ENCODE measurements at regions not wholly inside any gene's neighbourhood (a gene's known extent, or its start where the extent isn't known, plus 50 kb on each side); places are given as distances from the start of the nearest gene placed in this dataset.

GRCh38 chr18:22046473-22046872 lies 122.9 kb upstream of the GATA6 start (continued):
- TF ChIP-seq ZBTB4 (CRISPR knock-in tag; IDR thresholded peaks at IDR 0.05) (no peak), EP300 (IDR thresholded peaks at IDR 0.05; ENCODE audit: borderline replicate concordance in 1 of 2, control insufficient read depth in 1 of 2, low read depth in 2 of 2, low read length in 2 of 2) (no peak), RELA (IDR thresholded peaks at IDR 0.05; ENCODE audit: borderline replicate concordance, partially characterized antibody) (no peak), FOS (IDR thresholded peaks at IDR 0.05; ENCODE audit: borderline replicate concordance, extremely low read depth, insufficient read length) (no peak), CHD2 (IDR thresholded peaks at IDR 0.05; ENCODE audit: borderline replicate concordance, low read depth, low read length) (no peak), ESRRA (IDR thresholded peaks at IDR 0.05; ENCODE audit: low read length) (no peak), GATAD2B (conservative IDR thresholded peaks at IDR 0.05; ENCODE audit: low read depth) (no peak), NKRF (conservative IDR thresholded peaks at IDR 0.05) (no peak), TCF7 (IDR thresholded peaks at IDR 0.05; ENCODE audit: borderline replicate concordance) (no peak), USF2 (IDR thresholded peaks at IDR 0.05; ENCODE audit: borderline replicate concordance, low read depth, low read length) (no peak), RUNX3 (IDR thresholded peaks at IDR 0.05; ENCODE audit: low read length) (no peak)
- TF ChIP-seq, protein P1, sequence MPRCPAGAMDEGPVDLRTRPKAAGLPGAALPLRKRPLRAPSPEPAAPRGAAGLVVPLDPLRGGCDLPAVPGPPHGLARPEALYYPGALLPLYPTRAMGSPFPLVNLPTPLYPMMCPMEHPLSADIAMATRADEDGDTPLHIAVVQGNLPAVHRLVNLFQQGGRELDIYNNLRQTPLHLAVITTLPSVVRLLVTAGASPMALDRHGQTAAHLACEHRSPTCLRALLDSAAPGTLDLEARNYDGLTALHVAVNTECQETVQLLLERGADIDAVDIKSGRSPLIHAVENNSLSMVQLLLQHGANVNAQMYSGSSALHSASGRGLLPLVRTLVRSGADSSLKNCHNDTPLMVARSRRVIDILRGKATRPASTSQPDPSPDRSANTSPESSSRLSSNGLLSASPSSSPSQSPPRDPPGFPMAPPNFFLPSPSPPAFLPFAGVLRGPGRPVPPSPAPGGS (IDR thresholded peaks at IDR 0.05; ENCODE audit: borderline replicate concordance, insufficient read depth, low read depth, low read length, poor library complexity, severe bottlenecking) = no peak
